CD14-positive monocyte (primary cell): ENCODE measurements at regions not wholly inside any gene's neighbourhood (a gene's known extent, or its start where the extent isn't known, plus 50 kb on each side); places are given as distances from the start of the nearest gene placed in this dataset.

Experiments
- DNase-seq, 3 donors: peaks; one replicate each; pipeline ENCODE4 v3.0.0-alpha.2; 2011 to 2022
- H2AFZ ChIP-seq: 2 replicates; pipeline ENCODE4 v1.6.0; 2012; ENCODE audit warnings: mild to moderate bottlenecking, low read depth, low read length, inconsistent platforms; ENCODE audit not compliant: insufficient read depth, poor library complexity, severe bottlenecking
- H3K27ac ChIP-seq, 2 donors: 1 replicate in 1 of 2; 2 replicates in 1 of 2; pipeline ENCODE4 v1.5.1; 2012 to 2013; ENCODE audit warnings: low read length in 2 of 2, control low read depth in 1 of 2, inconsistent platforms in 1 of 2, low read depth in 1 of 2, mild to moderate bottlenecking in 1 of 2
- H3K27me3 ChIP-seq, 2 donors: one replicate each; pipeline versions ENCODE4 v1.6.0 to v1.6.1; 2011 to 2013; ENCODE audit warnings: low read length in 2 of 2; ENCODE audit not compliant: control insufficient read depth in 2 of 2, insufficient read depth in 2 of 2
- H3K36me3 ChIP-seq, 2 donors: replicated peaks in 1 of 2; 1 replicate in 1 of 2; 2 replicates in 1 of 2; pipeline versions ENCODE4 v1.5.1 to v1.6.1; 2012 to 2013; ENCODE audit warnings: low read length in 2 of 2, control low read depth in 1 of 2, inconsistent platforms in 1 of 2, mild to moderate bottlenecking in 1 of 2; ENCODE audit not compliant: insufficient read depth in 2 of 2, control insufficient read depth in 1 of 2
- H3K4me1 ChIP-seq, 2 donors: 1 replicate in 1 of 2; 2 replicates in 1 of 2; pipeline versions ENCODE4 v1.5.1 to v1.6.1; 2012 to 2013; ENCODE audit warnings: low read length in 2 of 2, control low read depth in 1 of 2, inconsistent platforms in 1 of 2, mild to moderate bottlenecking in 1 of 2, moderate library complexity in 1 of 2; ENCODE audit not compliant: insufficient read depth in 2 of 2, control insufficient read depth in 1 of 2
- H3K4me2 ChIP-seq: replicated peaks from 2 replicates; pipeline ENCODE3; 2012; ENCODE audit warnings: low read length, moderate library complexity, mild to moderate bottlenecking; ENCODE audit not compliant: poor library complexity, severe bottlenecking; ENCODE audit errors: extremely low read depth
- H3K4me3 ChIP-seq, 3 experiments: fragments of 200-600 bp in 1 of 3; sonication (generic) in 1 of 3; replicated peaks in 1 of 3; 1 replicate in 2 of 3; 2 replicates in 1 of 3; pipeline ENCODE4 v1.5.1; 2011 to 2013; ENCODE audit warnings: low read length in 3 of 3, mild to moderate bottlenecking in 3 of 3, control low read depth in 2 of 3, low read depth in 2 of 3, inconsistent platforms in 1 of 3, moderate library complexity in 1 of 3
- H3K79me2 ChIP-seq: 2 replicates; pipeline ENCODE4 v1.6.0; 2012; ENCODE audit warnings: mild to moderate bottlenecking, control low read depth, inconsistent platforms, low read length, moderate library complexity; ENCODE audit not compliant: insufficient read depth
- H3K9ac ChIP-seq: 2 replicates; pipeline ENCODE4 v1.6.0; 2017; ENCODE audit warnings: low read length, mild to moderate bottlenecking; ENCODE audit not compliant: insufficient read depth, poor library complexity, severe bottlenecking
- H3K9me3 ChIP-seq, 2 donors: replicated peaks in 1 of 2; 1 replicate in 1 of 2; 2 replicates in 1 of 2; pipeline versions ENCODE4 v1.5.1 to v1.6.1; 2012 to 2013; ENCODE audit warnings: low read length in 2 of 2, control low read depth in 1 of 2; ENCODE audit not compliant: control insufficient read depth in 1 of 2, insufficient read depth in 1 of 2
- H4K20me1 ChIP-seq: 2 replicates; pipeline ENCODE4 v1.6.0; 2012; ENCODE audit warnings: mild to moderate bottlenecking, low read length, control low read depth, moderate library complexity; ENCODE audit not compliant: insufficient read depth
- H3K27ac Mint-ChIP-seq, 7 donors: one replicate each; pipeline ENCODE4 v1.8.0; 2020; ENCODE audit warnings: mild to moderate bottlenecking in 7 of 7, mixed read lengths in 7 of 7, moderate library complexity in 6 of 7, inconsistent platforms in 2 of 7
- H3K27me3 Mint-ChIP-seq, 3 donors: one replicate each; pipeline ENCODE4 v1.8.0; 2021 to 2022; ENCODE audit warnings: low read depth in 3 of 3, mild to moderate bottlenecking in 3 of 3, mixed read lengths in 3 of 3, moderate library complexity in 3 of 3, inconsistent platforms in 1 of 3
- H3K36me3 Mint-ChIP-seq, 2 donors: one replicate each; pipeline ENCODE4 v1.8.0; 2020; ENCODE audit warnings: mixed read lengths in 2 of 2, inconsistent platforms in 1 of 2, mild to moderate bottlenecking in 1 of 2
- H3K4me1 Mint-ChIP-seq: one replicate; pipeline ENCODE4 v1.8.0; 2020; ENCODE audit warnings: mild to moderate bottlenecking, mixed read lengths
- H3K4me3 Mint-ChIP-seq, 2 donors: one replicate each; pipeline ENCODE4 v1.8.0; 2020; ENCODE audit warnings: mild to moderate bottlenecking in 2 of 2, mixed read lengths in 2 of 2, moderate library complexity in 1 of 2
- H3K9me3 Mint-ChIP-seq, 7 donors: one replicate each; pipeline ENCODE4 v1.8.0; 2020 to 2022; ENCODE audit warnings: mixed read lengths in 7 of 7, mild to moderate bottlenecking in 6 of 7, moderate library complexity in 6 of 7, inconsistent platforms in 2 of 7
- CTCF ChIP-seq: fragments of 200-600 bp; IDR thresholded peaks from one replicate; pipeline ENCODE4 v1.8.0; 2022; ENCODE audit warnings: antibody characterized with exemption, mild to moderate bottlenecking
- WGBS: methylation state at CpG from one replicate; pipeline ENCODE4 v1.1.5; 2013; ENCODE audit warnings: missing lambda C conversion rate; ENCODE audit not compliant: insufficient coverage; 5-methylcytosine and 5-hydroxymethylcytosine counted together
- intact Hi-C, 2 donors: fragments of 100-400 bp; cut with micrococcal nuclease; formaldehyde crosslinking; loops; one replicate each; pipeline versions ENCODE4 v1.15.0 to v1.15.1; 2023

GRCh38 chr9:28539434-28540070 is 966.3 kb upstream of the C9orf72 start:
- no peaks in the 10 kb centered on the region for H3K36me3 ChIP-seq
- no peaks in the 10 kb centered on the region for H4K20me1 ChIP-seq
- no peak overlapping the region for H2AFZ ChIP-seq
- peaks cover 0 to 1% (median 0%) of the 10 kb centered on the region in 3 donors for H3K27me3 Mint-ChIP-seq
- peaks cover 0 to 12% (median 0%) of the 10 kb centered on the region in 7 donors for H3K9me3 Mint-ChIP-seq
- WGBS: no CpG with 5 or more reads among the region's 1 CpG
- H3K4me1 Mint-ChIP-seq: no peaks in the 10 kb centered on the region
- H3K4me2 ChIP-seq: no peak overlapping the region
- H3K9ac ChIP-seq: no peak overlapping the region
- no peak for TF ChIP-seq CTCF
- no peak overlapping the region for H3K27ac Mint-ChIP-seq
- H3K27me3 ChIP-seq: no peaks in the 10 kb centered on the region
- no peaks in the 10 kb centered on the region for H3K79me2 ChIP-seq
- no peaks in the 10 kb centered on the region for H3K4me1 ChIP-seq
- intact Hi-C loops: no loop called here
- no peaks in the 10 kb centered on the region for H3K36me3 Mint-ChIP-seq
- H3K4me3 Mint-ChIP-seq: no peak overlapping the region
- no peak overlapping the region for H3K4me3 ChIP-seq
- H3K9me3 ChIP-seq: no peaks in the 10 kb centered on the region
- H3K27ac ChIP-seq: no peak overlapping the region
- no peak for DNase-seq

GRCh38 chr9:28542928-28543327 is 969.6 kb upstream of the C9orf72 start:
- Mint-ChIP-seq H3K27ac (no peak overlapping the region), H3K27me3 (peaks cover 0 to 1% (median 0%) of the 10 kb centered on the region in 3 donors), H3K4me1 (no peaks in the 10 kb centered on the region), H3K9me3 (peaks cover 0 to 9% (median 0%) of the 10 kb centered on the region in 7 donors), H3K36me3 (no peaks in the 10 kb centered on the region), H3K4me3 (no peak overlapping the region)
- 38% methylated on average over 2 of the region's 4 CpGs for WGBS
- intact Hi-C loops: no loop called here
- TF ChIP-seq CTCF: no peak
- Histone ChIP-seq H4K20me1 (no peaks in the 10 kb centered on the region), H3K4me2 (no peak overlapping the region), H3K27ac (no peak overlapping the region), H3K9me3 (no peaks in the 10 kb centered on the region), H3K4me1 (no peaks in the 10 kb centered on the region), H3K79me2 (no peaks in the 10 kb centered on the region), H2AFZ (no peak overlapping the region), H3K27me3 (no peaks in the 10 kb centered on the region), H3K36me3 (no peaks in the 10 kb centered on the region), H3K4me3 (no peak overlapping the region), H3K9ac (no peak overlapping the region)
- DNase-seq: no peak
